A172 (cell line): ENCODE measurements at regions not wholly inside any gene's neighbourhood (a gene's known extent, or its start where the extent isn't known, plus 50 kb on each side); places are given as distances from the start of the nearest gene placed in this dataset.
"Not testable (repeated sequence)": the region's sequence is repeated elsewhere in the genome, so short reads cannot be mapped to it uniquely, and the experiment has no call there.

Experiments used
- DNase-seq: peaks from one replicate; pipeline ENCODE4 v3.0.0-alpha.2; 2015; ENCODE audit warnings: low spot score

DNA sequence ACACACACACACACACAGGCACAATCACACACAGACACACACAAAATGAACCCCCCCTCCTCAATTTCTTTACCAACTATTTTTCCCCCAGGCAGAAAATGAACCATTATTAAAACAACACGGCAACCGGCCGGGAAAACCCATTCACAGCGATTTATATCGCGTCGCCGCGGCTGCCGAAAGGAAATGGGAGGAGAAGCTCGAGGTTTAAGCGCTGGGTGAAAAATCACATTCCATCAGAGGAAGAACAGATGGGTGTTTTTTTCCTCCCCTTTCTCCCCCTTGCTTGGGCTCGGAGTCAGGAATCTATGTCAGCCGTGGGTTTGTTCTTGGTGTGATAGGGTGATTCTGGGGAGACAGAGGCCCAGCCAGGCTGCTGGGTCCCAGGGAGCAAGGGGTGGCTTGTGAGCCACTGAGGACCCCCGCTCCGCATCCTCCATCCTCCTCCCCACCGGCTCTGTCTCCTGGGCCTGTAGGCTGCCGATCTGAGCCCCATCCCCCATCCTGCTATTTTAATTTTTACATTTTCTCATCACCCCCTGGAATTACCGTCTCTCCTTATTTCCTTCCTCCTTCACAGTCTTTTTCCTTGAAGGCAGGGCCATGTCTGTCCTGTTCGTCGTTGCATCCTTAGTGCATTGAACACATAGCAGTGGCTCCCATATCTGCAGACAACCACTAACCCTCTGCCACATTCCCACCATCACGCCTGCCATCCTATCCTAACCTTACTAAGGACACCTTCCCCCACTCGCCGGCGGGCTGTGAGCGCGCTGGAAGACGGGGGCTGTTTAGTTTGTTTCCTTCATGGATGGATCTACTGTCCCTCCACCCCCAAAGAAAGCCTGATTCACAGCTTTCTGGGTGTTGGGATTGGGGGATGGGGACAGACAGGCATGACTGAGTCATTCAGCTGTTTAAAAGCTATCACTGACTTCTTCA is 137.7 kb downstream of the CRLF3 start:
- not testable (repeated sequence) for DNase-seq

DNA sequence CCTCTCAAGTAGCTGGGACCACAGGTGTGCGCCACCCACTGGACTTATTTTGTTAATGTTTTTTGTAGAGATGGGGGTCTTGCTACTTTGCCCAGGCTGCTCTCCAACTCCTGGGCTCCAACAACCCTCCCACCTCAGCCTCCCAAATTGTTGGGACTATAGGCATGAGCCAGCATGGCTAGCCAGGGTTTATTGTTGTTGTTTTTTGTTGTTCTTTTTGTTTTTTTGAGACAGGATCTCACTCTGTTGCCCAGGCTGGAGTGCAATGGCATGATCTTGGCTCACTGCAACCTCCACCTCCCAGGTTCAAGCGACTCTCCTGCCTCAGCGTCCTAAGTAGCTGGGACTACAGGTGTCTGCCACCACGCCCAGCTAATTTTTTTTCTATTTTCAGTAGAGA is 142.2 kb downstream of the CRLF3 start:
- not testable (repeated sequence) for DNase-seq

DNA sequence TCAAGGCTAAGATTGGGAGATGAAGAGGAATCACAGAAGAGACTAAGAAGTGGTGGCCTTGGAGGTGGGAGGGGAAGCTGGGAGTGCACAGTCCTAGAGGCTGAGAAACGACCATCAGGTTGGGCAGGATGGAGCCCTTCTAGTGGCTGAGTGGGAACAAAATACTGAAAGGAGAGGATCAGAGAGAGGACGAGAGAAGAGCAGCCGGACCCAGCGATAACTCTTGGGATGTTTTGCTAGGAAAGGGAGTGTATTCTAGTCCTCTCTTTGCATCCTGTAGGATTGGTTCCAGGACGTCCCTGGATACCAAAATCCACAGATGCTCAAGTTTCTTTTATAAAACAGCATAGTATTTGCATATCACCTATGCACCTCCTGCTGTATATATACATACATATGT is 143.8 kb downstream of the CRLF3 start:
- DNase-seq: not testable (repeated sequence)

DNA sequence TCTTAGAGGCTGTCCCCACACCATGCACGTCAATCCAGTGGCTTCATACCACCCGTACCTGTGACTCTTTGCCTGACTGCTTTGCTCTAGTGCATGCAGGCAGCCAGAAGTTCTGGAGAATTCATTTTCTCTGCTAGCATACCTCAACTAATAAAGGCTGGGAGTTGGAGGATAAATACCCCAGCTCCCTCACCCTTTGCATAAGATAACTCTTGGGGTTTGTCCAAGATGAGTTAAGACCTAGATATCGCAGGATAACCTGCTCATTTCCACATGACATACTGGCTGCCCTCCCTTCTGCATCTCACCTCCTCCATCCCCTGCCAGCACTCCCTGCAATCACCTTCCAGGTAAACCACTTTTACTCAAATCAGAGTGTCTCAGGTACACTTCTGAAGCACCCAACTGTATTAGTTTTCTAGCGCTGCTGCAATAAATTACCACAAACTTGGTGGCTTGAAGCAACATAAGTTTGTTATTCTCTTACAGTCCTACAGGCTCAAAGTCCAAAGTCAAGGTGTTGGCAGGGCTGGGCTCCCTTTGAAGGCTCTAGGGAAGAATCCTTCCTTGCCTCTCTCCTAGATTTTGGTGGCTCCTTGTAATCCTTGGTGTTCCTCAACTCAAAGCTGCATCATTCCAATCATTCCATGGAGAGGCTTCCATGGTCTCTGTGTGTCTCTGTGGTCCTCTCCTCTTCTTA is 146.8 kb downstream of the CRLF3 start:
- DNase-seq: no peak

DNA sequence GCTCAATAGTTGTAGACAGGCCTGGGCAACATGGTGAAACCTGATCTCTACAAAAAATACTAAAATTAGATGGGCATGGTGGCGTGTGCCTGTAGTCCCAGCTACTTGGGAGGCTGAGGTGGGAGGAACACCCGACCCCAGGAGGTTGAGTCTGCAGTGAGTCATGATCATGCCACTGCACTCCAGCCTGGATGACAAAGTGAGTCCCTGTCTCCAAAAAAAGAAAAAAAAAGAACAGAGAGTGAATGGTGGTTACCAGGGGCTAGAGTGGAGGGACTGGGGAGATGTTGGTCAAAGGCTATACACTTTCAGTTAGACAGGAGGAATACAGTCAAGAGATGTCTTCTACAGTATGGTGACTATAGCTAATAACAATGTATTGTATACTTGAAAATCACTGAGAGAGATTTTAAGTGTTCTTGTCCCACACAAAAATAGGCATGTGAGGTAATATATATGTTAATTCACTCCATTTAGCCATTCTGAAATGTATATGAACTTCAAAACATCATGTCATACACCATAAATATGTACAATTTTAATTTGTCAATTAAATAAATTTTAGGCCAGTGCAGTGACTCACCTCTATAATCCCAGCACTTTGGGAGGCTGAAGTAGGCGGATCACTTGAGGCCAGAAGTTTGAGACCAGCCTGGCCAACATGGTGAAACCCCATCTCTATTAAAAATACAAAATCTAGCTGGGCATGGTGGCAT is 148.6 kb downstream of the CRLF3 start:
- DNase-seq: not testable (repeated sequence)

DNA sequence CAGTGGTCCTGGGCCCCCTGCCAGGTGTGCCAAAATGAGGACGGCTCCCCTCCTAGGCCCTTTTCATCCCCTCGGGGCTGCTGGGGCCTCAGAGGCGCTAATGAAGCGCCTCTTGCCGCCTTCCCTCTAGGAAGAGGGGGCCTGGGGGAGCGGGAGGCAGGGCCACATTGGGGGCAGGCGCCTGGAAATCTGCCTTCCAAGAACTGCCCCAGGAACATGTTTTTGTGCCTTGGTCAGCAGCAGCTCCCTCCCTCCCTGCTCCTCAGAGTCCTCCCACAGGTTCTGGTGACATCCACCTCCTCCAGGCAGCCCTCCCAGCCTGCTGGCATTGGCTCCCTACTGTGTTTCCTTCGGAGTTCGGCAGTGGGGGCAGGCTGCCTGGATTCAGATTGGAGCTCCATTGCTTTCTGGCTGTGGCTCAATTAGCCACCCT is 155.3 kb downstream of the CRLF3 start:
- not testable (repeated sequence) for DNase-seq

DNA sequence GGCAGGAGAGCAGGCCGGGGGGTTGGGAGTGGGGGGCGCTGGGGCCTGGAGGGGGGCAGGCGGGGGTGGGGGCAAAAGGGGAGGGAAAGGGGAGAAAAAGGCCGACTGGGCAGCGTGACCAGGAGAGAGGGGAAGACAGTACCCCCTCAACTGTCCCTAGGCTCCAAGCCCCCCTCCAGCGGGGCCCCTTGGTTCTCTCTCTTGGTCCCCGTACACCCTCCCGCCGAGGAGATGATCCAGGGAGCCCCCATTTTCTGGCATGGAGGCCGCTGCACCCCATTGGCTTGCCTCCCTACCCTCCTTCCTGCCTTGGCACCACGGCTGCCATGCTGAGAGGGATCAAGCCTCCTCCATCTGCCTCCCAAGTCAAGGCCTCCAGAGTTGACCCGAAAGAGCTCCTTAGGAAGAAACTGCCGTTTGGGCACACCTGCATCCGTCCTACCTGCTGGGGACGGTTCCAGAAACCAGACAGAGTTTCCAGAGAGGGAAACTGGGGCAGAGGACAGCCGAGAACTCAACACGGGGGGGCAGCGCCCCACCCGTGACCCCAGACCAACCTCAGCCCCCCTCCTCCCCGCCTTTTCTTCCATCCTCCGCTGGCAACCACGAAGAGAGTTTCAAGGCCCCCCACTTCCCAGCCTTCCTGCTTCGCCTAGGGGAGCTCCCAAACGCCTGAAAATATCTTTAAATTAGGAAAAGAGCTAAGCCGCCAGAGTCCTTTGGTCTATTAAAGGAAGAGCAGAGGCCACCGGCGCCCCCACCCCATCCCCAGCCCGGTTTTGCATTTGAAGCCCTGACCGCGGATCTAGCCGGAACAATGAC is 155.9 kb downstream of the CRLF3 start:
- not testable (repeated sequence) for DNase-seq

DNA sequence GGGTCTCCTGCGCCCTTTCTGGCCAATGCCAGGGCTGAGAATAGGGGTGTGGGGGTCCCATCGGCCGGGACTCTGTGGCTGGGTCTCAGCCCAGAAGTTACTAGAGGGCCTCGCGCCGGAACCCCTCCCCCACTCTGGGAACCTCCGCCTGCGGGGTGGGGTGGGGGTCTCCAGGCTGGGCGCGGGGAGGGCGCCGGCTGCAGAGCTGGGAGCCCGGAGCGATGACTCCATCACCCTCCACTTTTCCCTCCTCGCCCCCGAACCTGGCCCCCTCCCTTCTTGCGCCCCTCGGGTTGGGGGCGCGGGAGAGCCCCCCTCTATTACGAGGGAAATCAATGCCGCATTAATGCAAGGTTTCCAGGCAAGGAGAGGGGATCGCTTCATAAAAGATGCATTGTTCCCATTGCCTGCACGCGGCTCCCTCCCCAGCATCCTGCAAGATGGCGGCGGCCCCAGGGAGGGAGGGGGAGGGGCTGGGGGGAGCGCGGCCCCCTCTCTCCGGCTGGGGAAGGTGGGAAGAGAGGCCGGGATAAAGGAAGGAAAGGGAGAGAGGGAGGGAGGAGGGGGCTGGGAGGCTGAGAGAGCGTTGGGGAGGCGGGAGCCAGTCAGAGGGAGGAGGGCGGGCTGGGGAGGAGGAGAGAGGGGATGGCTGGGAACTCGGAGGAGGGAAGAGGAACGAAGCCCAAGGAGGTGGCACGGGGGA is 156.7 kb downstream of the CRLF3 start:
- peak; percentile 24 for DNase-seq

DNA sequence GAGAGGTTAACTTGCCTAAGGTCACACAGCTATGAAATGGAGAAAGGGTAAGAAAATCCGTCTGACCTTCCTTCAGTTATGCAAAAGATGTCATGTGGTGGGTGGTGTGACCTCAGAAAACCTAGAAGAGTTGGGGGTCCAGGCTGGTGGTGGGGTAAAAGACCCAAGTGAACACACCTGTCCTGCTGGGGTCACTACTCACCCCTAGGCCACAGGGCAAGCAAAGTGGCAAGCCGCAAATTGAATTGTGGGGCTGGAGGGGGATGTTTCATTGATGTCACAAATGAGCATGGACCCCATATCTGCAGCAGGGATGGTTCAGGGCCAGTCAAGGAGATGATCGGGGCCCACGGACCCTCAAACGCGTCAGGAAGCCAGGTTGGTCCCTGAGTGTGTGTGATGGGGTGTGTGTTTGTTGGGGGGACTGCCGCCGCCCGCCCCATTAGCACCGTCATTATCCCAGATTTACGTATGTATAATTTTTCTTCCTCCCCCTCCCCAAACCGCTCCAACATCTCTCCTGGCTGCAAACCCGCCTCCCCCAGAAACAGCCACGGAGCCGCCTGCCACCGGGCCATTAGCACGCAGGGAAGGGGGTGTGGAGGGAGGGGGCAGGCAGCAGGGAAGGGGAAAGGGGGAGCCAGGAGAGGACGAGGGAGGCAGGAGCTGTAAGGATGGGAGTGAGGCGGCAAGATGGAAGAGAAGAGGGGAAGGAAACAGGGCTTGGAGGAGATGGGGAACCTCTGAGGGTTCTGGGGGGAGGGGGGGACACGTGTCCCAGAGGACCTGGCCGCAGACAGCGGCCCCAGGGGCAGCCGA is 157.4 kb downstream of the CRLF3 start:
- not testable (repeated sequence) for DNase-seq

DNA sequence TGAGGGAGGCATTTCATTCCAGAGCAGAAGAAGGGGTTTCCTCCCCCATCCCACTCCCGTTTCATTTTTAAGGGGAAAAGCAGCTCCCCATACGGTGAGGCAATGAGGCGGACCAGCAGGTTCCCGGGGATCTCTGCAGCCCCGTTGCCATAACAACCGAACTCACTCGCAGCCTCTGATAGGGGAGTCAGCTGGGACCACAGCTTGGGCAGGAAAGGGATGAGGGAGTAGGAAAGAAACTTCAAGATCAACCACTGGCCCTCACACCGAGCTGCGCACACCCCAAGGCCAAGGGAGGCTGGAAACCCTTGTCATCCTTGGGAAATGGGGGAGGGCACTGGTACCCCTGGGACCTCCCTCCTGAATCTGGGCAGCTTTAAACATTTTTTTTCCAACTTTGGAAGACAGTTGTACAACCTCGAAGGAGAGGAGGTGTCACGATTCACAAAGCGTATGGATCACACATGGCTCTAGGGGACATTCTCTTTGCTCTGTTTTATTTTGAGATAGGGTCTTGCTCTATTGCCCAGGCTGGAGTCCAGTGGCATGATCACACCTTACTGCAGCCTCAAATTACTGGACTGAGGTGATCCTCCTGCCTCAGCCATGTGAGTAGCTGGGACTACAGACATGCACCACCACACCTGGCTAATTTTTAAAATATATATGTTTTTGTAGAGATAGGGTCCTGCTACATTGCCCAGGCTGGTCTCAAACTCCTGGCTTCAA is 160.6 kb downstream of the CRLF3 start:
- not testable (repeated sequence) for DNase-seq

DNA sequence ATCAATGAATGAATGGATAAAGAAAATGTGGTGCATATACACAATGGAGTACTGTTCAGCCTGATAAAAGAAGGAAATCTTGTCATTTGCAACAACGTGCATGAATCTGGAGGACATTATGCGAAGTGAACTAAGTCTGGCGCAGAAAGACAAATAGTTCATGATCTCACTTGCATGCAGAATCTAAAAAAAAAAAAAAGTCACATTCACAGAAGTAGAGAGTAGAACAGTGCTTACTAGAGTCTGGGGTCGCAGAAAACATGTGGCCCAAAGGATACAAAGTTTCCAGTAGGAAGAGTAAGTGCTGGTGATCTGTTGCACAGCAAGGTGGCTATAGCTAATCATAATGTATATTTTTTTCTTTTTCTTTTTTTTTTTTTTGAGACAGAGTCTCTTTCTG is 167.3 kb downstream of the CRLF3 start:
- not testable (repeated sequence) for DNase-seq

DNA sequence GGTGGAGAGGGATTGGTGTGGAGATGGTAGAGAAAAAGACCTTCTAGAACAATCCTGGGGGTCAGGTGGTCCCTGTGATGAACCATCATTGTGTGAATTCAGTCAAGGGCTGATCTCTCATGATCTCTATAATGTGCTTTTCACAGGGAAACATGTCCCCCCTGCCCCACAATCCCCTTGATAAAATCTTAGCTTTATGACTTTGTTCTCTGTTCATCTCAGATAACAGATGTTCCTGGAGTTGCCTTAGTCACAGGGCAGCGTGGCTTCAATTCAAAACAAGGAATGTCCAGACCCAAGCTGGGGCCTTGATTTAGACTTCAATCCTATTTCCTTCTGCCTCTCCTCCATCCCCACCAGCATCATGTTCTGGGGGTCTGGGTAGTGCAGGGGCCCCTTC is 171.5 kb downstream of the CRLF3 start:
- DNase-seq: not testable (repeated sequence)

DNA sequence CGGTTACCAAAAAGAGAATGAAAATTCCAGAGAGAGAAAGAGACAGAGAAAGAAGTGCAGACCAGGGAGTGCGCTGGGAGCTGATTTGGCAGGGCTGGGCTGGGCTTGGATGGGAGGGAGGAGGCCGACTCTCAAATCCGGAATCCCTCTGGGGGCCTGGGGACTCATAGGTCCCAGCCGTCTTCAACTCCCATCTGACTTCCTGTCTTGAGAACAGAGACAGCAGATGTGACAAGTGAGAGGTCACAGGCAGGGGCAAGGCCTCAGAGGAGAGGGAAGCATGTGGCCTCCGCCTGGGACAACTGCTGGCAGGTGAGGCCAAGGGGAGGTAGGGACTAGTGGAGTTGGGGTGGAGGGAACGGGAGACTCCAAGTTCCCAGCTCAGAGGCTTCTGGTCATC is 172.9 kb downstream of the GOSR1 start:
- DNase-seq: not testable (repeated sequence)

DNA sequence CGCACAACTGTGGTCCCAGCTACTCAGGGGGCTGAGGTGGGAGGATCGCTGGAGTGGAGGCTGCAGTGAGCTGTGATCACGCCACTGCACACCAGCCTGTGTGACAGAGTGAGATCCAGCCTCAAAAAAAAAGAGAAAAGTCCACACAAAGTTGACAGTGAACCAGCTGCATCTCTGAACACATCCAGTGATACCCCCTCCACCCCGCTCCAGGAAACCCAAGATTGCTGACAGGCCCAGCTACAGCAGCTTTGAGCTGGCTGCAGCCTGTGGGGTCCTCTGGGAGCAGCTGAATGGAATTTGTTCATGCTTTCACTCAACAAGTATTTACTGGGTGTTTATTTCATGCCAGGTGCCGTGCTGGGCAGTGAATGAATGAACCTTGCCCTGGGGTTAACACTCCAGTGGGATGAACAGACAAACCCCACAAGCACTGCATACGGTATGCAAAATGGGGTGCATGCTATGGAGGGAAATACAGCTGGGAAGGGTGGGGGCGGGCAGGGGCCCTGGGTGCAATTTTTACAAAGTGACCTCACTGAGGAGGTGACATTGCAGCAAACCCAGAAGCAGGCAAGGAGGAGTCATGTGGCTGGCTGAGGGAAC is 170.9 kb downstream of the GOSR1 start:
- not testable (repeated sequence) for DNase-seq

DNA sequence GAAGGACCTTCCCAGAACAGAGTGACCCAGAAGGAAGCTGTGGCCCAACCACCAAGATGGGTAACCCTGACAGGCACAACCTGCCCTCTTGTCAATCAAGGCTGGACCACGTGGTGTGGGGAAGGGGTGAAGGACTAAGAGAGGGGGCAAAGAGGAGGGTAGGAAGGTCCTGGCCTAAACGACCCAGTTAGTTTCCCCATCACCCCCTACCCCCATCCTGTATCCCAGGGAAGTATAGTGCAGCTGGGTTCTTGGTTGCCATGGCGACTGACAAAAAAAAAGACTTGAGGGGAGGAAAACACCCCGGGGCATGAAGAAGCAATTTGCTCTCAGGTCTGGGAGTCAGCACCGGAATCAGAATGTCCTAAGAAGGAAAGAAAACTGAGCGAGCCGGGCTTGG is 168.7 kb downstream of the GOSR1 start:
- not testable (repeated sequence) for DNase-seq

DNA sequence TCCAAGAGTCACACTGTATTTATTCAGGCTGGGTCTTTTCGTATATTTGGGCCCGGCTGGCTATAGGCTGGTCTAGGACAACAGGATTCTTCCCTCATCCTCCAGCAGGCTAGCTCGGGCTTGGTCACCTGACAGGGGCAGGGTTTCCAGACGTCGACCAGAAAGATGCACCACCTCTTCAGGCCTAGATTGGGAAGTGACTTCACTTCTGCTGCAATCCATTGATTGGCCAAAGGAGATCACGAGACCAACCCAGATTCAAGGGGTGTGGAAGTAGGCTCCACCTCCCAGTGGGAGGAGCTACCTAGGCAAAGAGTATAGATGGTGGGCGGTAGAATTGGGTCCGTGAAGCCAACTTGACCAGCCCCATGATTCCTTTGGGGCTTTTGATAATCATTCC is 167.5 kb downstream of the GOSR1 start:
- DNase-seq: not testable (repeated sequence)

DNA sequence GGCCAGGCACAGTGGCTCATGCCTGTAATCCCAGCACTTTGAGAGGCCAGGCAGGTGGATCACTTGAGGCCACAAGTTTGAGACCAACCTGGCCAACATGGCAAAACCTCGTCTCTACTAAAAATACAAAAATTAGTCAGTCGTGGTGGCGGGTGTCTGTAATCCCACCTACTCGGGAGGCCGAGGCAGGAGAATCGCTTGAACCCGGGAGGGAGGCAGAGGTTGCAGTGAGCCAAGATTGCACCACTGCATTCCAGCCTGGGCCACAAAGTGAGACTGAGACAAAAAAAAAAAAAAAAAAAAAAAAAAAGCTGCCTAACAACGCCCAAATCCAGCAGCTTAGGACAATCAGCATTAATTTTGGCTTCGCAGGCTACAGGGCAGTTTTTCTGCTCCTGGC is 167.1 kb downstream of the GOSR1 start:
- not testable (repeated sequence) for DNase-seq

DNA sequence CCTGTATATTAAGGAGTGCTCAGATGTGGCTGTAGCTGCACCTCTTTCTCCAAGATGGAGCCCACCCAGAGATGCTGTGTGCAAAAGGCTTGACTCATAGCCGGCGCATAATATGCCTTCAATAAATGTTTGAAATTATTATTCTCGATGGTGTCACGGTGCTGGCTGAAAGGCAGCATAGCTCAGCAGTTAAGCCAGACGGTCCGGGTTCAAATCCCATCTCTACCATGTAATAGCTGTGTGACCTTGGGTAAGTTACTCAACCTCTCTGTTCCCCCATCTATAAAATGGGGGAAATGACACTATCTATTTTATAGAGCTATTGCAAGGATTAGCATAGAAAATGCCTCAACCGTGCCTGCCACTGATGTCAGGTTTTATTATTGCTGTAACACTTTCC is 164.2 kb downstream of the GOSR1 start:
- not testable (repeated sequence) for DNase-seq

DNA sequence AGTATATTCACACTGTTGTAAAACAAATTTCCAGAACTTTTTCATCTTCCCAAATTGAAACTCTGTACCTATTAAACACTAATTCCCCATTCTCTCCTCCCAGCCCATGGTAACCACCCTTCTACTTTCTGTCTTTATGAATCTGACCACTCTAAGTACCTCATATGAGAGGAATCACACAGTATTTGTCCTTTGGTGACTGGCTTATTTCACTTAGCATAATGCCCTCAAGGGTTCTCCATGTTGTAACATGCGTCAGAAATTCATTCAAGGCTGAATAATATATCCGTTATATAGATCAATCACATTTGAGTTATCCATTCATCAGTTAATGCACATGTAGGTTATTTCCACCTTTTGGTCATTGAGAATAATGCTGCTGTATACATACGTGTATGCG is 162.2 kb downstream of the GOSR1 start:
- DNase-seq: not testable (repeated sequence)
